HG03103 (cell line): ENCODE measurements at regions not wholly inside any gene's neighbourhood (a gene's known extent, or its start where the extent isn't known, plus 50 kb on each side); places are given as distances from the start of the nearest gene placed in this dataset.

Experiments used
- ATAC-seq: cut with Tn5 transposase; IDR thresholded peaks from one replicate; pipeline ENCODE4 v1.9.1; 2021; ENCODE audit warnings: low read depth; ENCODE audit not compliant: unreplicated experiment

DNA sequence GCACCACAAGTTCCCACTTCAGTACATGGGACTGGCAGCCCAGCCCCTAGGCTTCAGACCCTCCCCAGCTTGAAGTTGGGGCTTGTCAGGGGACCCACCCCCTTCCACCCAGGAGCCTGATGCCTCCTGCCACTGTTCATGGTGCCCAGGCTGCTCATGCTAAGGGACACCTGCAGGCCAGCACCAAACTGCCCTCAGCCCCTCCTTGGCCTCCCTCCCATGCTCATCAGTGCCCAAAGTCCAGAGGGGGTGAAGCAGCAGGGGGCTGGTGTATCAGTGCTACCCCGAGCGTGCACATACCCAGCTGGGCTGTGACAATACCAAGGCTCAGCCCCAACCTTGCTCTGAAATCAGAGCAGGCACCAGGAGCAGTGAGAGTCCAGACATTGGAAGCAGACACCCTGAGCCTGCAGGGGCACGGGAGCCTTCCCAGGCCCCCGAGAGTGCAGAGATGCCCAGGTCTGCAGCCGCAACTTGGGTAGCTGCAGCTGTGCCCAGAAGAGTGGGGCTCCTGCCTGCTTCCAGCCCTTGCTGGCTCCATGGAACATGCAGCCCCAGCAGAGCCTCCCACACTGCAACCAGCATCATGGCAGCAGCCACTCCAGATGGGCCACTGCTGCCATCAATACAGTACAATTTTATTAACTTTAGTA, 79.0 kb downstream of the MTERF1 start:
- ATAC-seq, result no peak

DNA sequence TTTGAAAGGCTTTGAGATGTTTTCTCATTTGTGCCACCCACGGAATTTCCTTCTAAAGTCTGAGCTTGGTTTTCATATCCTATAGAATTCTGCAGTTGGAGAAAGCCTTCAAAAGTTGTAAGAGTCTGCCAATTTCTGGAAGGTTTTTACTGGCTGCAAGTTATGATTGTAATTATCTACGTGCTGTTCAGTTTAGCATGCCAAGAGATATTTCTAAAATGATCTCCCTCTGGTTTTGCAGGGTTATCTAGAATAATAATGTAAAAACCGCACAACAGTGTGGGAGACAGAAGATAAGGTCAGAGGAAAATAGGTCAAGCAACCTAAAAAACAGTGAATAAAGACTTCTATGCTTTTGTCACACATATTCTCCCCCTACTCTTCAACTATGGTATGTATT, 69.3 kb downstream of the MTERF1 start:
- ATAC-seq, result no peak

DNA sequence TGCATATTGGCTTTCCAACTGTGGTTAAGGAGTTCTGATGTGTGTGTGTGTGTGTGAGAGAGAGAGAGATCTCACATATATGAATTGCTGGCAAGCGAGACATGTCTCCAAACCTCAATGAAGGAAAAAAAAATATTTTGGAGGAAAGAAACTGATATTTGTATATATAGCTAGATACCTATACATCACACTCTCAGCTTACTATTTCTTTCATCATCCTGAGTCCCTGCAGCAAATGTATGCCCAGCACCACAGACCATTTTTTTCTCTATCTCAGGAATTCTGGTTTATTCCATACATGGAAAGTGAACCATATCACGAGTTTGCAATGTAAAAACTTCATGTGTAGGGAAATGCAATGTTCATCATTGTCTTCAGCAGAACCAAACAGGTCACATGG, 68.9 kb downstream of the MTERF1 start:
- ATAC-seq, result no peak

DNA sequence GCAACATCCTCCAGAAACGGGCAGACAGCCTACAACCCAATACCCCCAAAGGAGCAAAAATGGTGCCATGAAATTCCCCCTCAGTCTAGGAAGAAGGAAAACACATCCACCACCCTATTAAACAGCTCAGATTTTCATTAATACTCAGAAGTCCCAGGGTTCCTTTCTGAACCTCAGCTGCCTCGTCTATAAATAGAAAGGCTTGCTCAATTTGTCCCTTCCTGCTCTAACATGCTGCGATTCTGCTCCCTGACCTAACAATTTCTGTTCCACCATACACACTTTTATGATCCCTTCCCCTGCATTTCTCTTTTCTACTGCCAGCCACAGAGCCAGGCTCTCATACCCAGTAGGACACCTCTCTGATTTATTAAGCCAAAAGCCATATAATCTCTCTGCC, 68.1 kb downstream of the MTERF1 start:
- ATAC-seq, result no peak

DNA sequence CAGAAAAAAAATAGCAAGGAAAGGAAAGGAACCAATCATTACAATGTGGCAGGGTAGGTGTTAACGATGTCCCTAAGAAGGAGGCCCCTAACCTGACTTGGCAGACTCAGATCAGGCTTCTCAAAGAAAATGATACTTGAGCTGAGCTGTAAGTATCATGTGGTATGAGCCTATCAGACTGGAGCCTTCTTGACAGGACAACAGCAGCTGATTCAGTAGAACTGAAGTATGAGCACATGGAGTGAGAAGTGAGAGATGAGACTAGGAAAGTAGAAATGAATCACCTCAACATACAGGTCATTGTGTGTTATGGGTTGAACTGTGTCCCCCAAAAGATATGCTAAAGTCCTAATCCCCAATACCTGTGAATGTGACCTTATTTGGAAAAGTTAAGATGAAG, 66.3 kb downstream of the MTERF1 start:
- ATAC-seq, result no peak
